NCI-H226 (cell line): ENCODE measurements at regions not wholly inside any gene's neighbourhood (a gene's known extent, or its start where the extent isn't known, plus 50 kb on each side); places are given as distances from the start of the nearest gene placed in this dataset.
A peak's percentile ranks its signal among the peaks of the same experiment; 100 is the strongest.
"Not testable (repeated sequence)": the region's sequence is repeated elsewhere in the genome, so short reads cannot be mapped to it uniquely, and the experiment has no call there.

Source experiments
- DNase-seq: peaks from one replicate; pipeline ENCODE4 v3.0.0-alpha.2; 2015

GRCh38 chr12:38484821-38485449 lies 168.4 kb downstream of the ALG10B start:
- DNase-seq = no peak

- no peak for DNase-seq
Measured at GRCh38 chr12:38488866-38489265, 172.3 kb downstream of the ALG10B start.

GRCh38 chr12:38490073-38490472 lies 173.5 kb downstream of the ALG10B start:
- DNase-seq = no peak

GRCh38 chr12:38490941-38491340 lies 174.4 kb downstream of the ALG10B start:
- DNase-seq = peak; percentile 63

- no peak for DNase-seq
Measured at GRCh38 chr12:38501481-38501880, 184.9 kb downstream of the ALG10B start.

- peak; percentile 49 for DNase-seq
Measured at GRCh38 chr12:38501991-38502390, 185.4 kb downstream of the ALG10B start.

- no peak for DNase-seq
Measured at GRCh38 chr12:38502415-38502814, 185.8 kb downstream of the ALG10B start.

- DNase-seq = no peak
Measured at GRCh38 chr12:38507839-38508238, 191.3 kb downstream of the ALG10B start.

- DNase-seq = no peak
Measured at GRCh38 chr12:38508246-38508645, 191.7 kb downstream of the ALG10B start.

- no peak for DNase-seq
Measured at GRCh38 chr12:38515912-38516311, 199.3 kb downstream of the ALG10B start.

GRCh38 chr12:38516418-38516817 lies 199.8 kb downstream of the ALG10B start:
- no peak for DNase-seq

- no peak for DNase-seq
Measured at GRCh38 chr12:38523920-38524319, 207.3 kb downstream of the ALG10B start.

- no peak for DNase-seq
Measured at GRCh38 chr12:38527631-38528030, 211.1 kb downstream of the ALG10B start.

- no peak for DNase-seq
Measured at GRCh38 chr12:38528527-38528926, 212.0 kb downstream of the ALG10B start.

GRCh38 chr12:38529281-38529680 lies 212.7 kb downstream of the ALG10B start:
- DNase-seq = not testable (repeated sequence)

- no peak for DNase-seq
Measured at GRCh38 chr12:38538319-38538718, 221.7 kb downstream of the ALG10B start.

- DNase-seq = no peak
Measured at GRCh38 chr12:38540156-38540555, 223.6 kb downstream of the ALG10B start.

- no peak for DNase-seq
Measured at GRCh38 chr12:38541849-38542248, 225.3 kb downstream of the ALG10B start.

GRCh38 chr12:38543151-38543550 lies 226.6 kb downstream of the ALG10B start:
- no peak for DNase-seq

GRCh38 chr12:38544330-38545066 lies 227.9 kb downstream of the ALG10B start:
- no peak for DNase-seq

- peak; percentile 37 for DNase-seq
Measured at GRCh38 chr12:38547586-38547985, 231.0 kb downstream of the ALG10B start.

GRCh38 chr12:38555620-38556591 lies 239.3 kb downstream of the ALG10B start:
- no peak for DNase-seq

GRCh38 chr12:38556647-38557046 lies 240.1 kb downstream of the ALG10B start:
- DNase-seq = no peak
